Mucosa of rectum (tissue), 2 donors: ENCODE measurements at regions not wholly inside any gene's neighbourhood (a gene's known extent, or its start where the extent isn't known, plus 50 kb on each side); places are given as distances from the start of the nearest gene placed in this dataset.
"Not testable (repeated sequence)": the region's sequence is repeated elsewhere in the genome, so short reads cannot be mapped to it uniquely, and the experiment has no call there.

Source experiments
- H3K27ac ChIP-seq, 2 donors: one replicate each; pipeline ENCODE4 v1.7.0; 2013; ENCODE audit warnings: inconsistent platforms in 2 of 2, low read depth in 2 of 2, low read length in 2 of 2
- H3K27me3 ChIP-seq, 2 donors: one replicate each; pipeline ENCODE4 v1.7.0; 2013; ENCODE audit warnings: low read length in 2 of 2; ENCODE audit not compliant: control insufficient read depth in 2 of 2, insufficient read depth in 2 of 2
- H3K36me3 ChIP-seq, 2 donors: one replicate each; pipeline ENCODE4 v1.7.0; 2013; ENCODE audit warnings: low read length in 2 of 2; ENCODE audit not compliant: control insufficient read depth in 2 of 2, insufficient read depth in 2 of 2
- H3K4me1 ChIP-seq, 2 donors: one replicate each; pipeline ENCODE4 v1.7.0; 2013; ENCODE audit warnings: low read length in 2 of 2, mild to moderate bottlenecking in 1 of 2; ENCODE audit not compliant: control insufficient read depth in 2 of 2, insufficient read depth in 2 of 2
- H3K4me3 ChIP-seq, 2 donors: one replicate each; pipeline ENCODE4 v1.7.0; 2013; ENCODE audit warnings: low read length in 2 of 2
- H3K9ac ChIP-seq, 2 donors: one replicate each; pipeline ENCODE4 v1.7.0; 2013; ENCODE audit warnings: low read length in 2 of 2, low read depth in 1 of 2, mild to moderate bottlenecking in 1 of 2
- H3K9me3 ChIP-seq, 2 donors: one replicate each; pipeline ENCODE4 v1.7.0; 2013; ENCODE audit warnings: low read length in 2 of 2; ENCODE audit not compliant: control insufficient read depth in 2 of 2
- donor health status: healthy.
- donor health status: Normal muscosa, but diverticular disease.

GRCh38 chr4:64022560-64022959 is 386.7 kb downstream of the TECRL start:
- peaks cover 0 to 4% of the 10 kb centered on the region in 2 donors for H3K9me3 ChIP-seq
- no peaks in the 10 kb centered on the region for H3K36me3 ChIP-seq

GRCh38 chr4:64016893-64017292 is 392.4 kb downstream of the TECRL start:
- H3K9ac ChIP-seq = no peak overlapping the region
- H3K27ac ChIP-seq = no peak overlapping the region
- peaks cover 2% of the 10 kb centered on the region in 2 donors for H3K9me3 ChIP-seq
- no peaks in the 10 kb centered on the region for H3K4me1 ChIP-seq
- no peak overlapping the region for H3K4me3 ChIP-seq
- no peaks in the 10 kb centered on the region for H3K27me3 ChIP-seq
- H3K36me3 ChIP-seq = no peaks in the 10 kb centered on the region

More at GRCh38 chr4:64022560-64022959, 386.7 kb downstream of the TECRL start:
- Histone ChIP-seq H3K4me3 (no peak overlapping the region), H3K27ac (no peak overlapping the region), H3K9ac (no peak overlapping the region), H3K4me1 (no peaks in the 10 kb centered on the region), H3K27me3 (no peaks in the 10 kb centered on the region)

GRCh38 chr4:64014647-64015046 is 394.6 kb downstream of the TECRL start:
- no peak overlapping the region for H3K9ac ChIP-seq
- H3K9me3 ChIP-seq = peaks cover 2% of the 10 kb centered on the region in 2 donors
- no peaks in the 10 kb centered on the region for H3K4me1 ChIP-seq
- H3K36me3 ChIP-seq = no peaks in the 10 kb centered on the region
- H3K4me3 ChIP-seq = no peak overlapping the region
- H3K27ac ChIP-seq = no peak overlapping the region
- H3K27me3 ChIP-seq = no peaks in the 10 kb centered on the region

GRCh38 chr4:64001229-64001898 is 407.9 kb downstream of the TECRL start:
- no peaks in the 10 kb centered on the region for H3K9me3 ChIP-seq
- no peak overlapping the region for H3K27ac ChIP-seq
- H3K4me3 ChIP-seq = no peak overlapping the region
- no peak overlapping the region for H3K9ac ChIP-seq
- H3K4me1 ChIP-seq = no peaks in the 10 kb centered on the region
- H3K36me3 ChIP-seq = no peaks in the 10 kb centered on the region
- H3K27me3 ChIP-seq = no peaks in the 10 kb centered on the region

- no peak overlapping the region for H3K9ac ChIP-seq
- H3K36me3 ChIP-seq = no peaks in the 10 kb centered on the region
- H3K27ac ChIP-seq = no peak overlapping the region
- no peaks in the 10 kb centered on the region for H3K4me1 ChIP-seq
- H3K27me3 ChIP-seq = no peaks in the 10 kb centered on the region
- no peaks in the 10 kb centered on the region for H3K9me3 ChIP-seq
- H3K4me3 ChIP-seq = no peak overlapping the region
Measured at GRCh38 chr4:64000241-64000640, 409.0 kb downstream of the TECRL start.

- H3K9me3 ChIP-seq = no peaks in the 10 kb centered on the region
- no peak overlapping the region for H3K9ac ChIP-seq
- no peaks in the 10 kb centered on the region for H3K36me3 ChIP-seq
- H3K4me1 ChIP-seq = no peaks in the 10 kb centered on the region
- no peaks in the 10 kb centered on the region for H3K27me3 ChIP-seq
- no peak overlapping the region for H3K4me3 ChIP-seq
- H3K27ac ChIP-seq = no peak overlapping the region
Measured at GRCh38 chr4:63986253-63986652, 423.0 kb downstream of the TECRL start.

GRCh38 chr4:63983224-63983623 is 426.0 kb downstream of the TECRL start:
- no peak overlapping the region for H3K9ac ChIP-seq
- no peaks in the 10 kb centered on the region for H3K4me1 ChIP-seq
- H3K4me3 ChIP-seq = no peak overlapping the region
- no peak overlapping the region for H3K27ac ChIP-seq
- H3K27me3 ChIP-seq = no peaks in the 10 kb centered on the region
- H3K9me3 ChIP-seq = no peaks in the 10 kb centered on the region
- H3K36me3 ChIP-seq = no peaks in the 10 kb centered on the region

GRCh38 chr4:63965875-63966274 is 443.4 kb downstream of the TECRL start:
- Histone ChIP-seq H3K4me3 (no peak overlapping the region), H3K9me3 (peaks cover 0 to 7% of the 10 kb centered on the region in 2 donors), H3K36me3 (no peaks in the 10 kb centered on the region), H3K27me3 (no peaks in the 10 kb centered on the region), H3K27ac (no peak overlapping the region), H3K4me1 (no peaks in the 10 kb centered on the region), H3K9ac (no peak overlapping the region)

GRCh38 chr4:63942706-63943286 is 466.5 kb downstream of the TECRL start:
- not testable (repeated sequence) for H3K4me1 ChIP-seq, H3K36me3 ChIP-seq, H3K27me3 ChIP-seq, H3K9me3 ChIP-seq, H3K4me3 ChIP-seq, H3K9ac ChIP-seq, H3K27ac ChIP-seq

- H3K27ac ChIP-seq = no peak overlapping the region
- H3K9ac ChIP-seq = no peak overlapping the region
- no peaks in the 10 kb centered on the region for H3K36me3 ChIP-seq
- no peaks in the 10 kb centered on the region for H3K4me1 ChIP-seq
- no peaks in the 10 kb centered on the region for H3K27me3 ChIP-seq
- H3K9me3 ChIP-seq = peaks cover 0 to 2% of the 10 kb centered on the region in 2 donors
- H3K4me3 ChIP-seq = no peak overlapping the region
Measured at GRCh38 chr4:63937961-63938360, 471.3 kb downstream of the TECRL start.
